Hepatocyte (in vitro differentiated cells): ENCODE measurements at regions not wholly inside any gene's neighbourhood (a gene's known extent, or its start where the extent isn't known, plus 50 kb on each side); places are given as distances from the start of the nearest gene placed in this dataset.

ENCODE experiments used
- DNase-seq: peaks from one replicate; pipeline ENCODE4 v3.0.0-alpha.2; 2016; ENCODE audit warnings: low spot score
- H2AFZ ChIP-seq: fragments of 200-600 bp; sonication (generic); 2 replicates; pipeline ENCODE4 v1.6.0; 2016; ENCODE audit warnings: antibody characterized with exemption, mild to moderate bottlenecking
- H3K27ac ChIP-seq: fragments of 200-600 bp; sonication (generic); 2 replicates; pipeline ENCODE4 v1.5.1; 2016; ENCODE audit warnings: mild to moderate bottlenecking
- H3K27me3 ChIP-seq: fragments of 200-600 bp; sonication (generic); 2 replicates; pipeline ENCODE4 v1.6.1; 2016
- H3K36me3 ChIP-seq: fragments of 200-600 bp; sonication (generic); replicated peaks from 2 replicates; pipeline ENCODE4 v1.5.1; 2016; ENCODE audit warnings: low read depth; ENCODE audit not compliant: insufficient read depth
- H3K4me1 ChIP-seq: fragments of 200-600 bp; sonication (generic); 2 replicates; pipeline ENCODE4 v1.5.1; 2016; ENCODE audit warnings: mild to moderate bottlenecking, moderate library complexity; ENCODE audit not compliant: insufficient read depth
- H3K4me2 ChIP-seq: fragments of 200-600 bp; sonication (generic); 2 replicates; pipeline ENCODE4 v1.6.0; 2016
- H3K4me3 ChIP-seq: fragments of 200-600 bp; sonication (generic); 2 replicates; pipeline ENCODE4 v1.5.1; 2016; ENCODE audit warnings: mild to moderate bottlenecking
- H3K79me2 ChIP-seq: fragments of 200-600 bp; sonication (generic); 2 replicates; pipeline ENCODE4 v1.6.0; 2017; ENCODE audit warnings: mild to moderate bottlenecking
- H3K9me2 ChIP-seq: fragments of 200-600 bp; sonication (generic); replicated peaks from 2 replicates; pipeline ENCODE4 v1.6.0; 2017; ENCODE audit warnings: mild to moderate bottlenecking; ENCODE audit not compliant: insufficient read depth
- H3K9me3 ChIP-seq: fragments of 200-600 bp; sonication (generic); 2 replicates; pipeline ENCODE4 v1.5.1; 2016; ENCODE audit warnings: low read depth, mild to moderate bottlenecking
- H4K20me1 ChIP-seq: fragments of 200-600 bp; sonication (generic); 2 replicates; pipeline ENCODE4 v1.6.0; 2016; ENCODE audit warnings: mild to moderate bottlenecking; ENCODE audit not compliant: insufficient read depth, poor library complexity, severe bottlenecking
- CTCF ChIP-seq: fragments of 200-600 bp; sonication (generic); IDR thresholded peaks from 2 replicates; pipeline ENCODE4 v1.5.1; 2016; ENCODE audit warnings: antibody characterized with exemption, mild to moderate bottlenecking; ENCODE audit not compliant: poor library complexity
- EZH2 ChIP-seq: fragments of 200-600 bp; sonication (generic); IDR thresholded peaks from 2 replicates; pipeline ENCODE4 v1.6.1; 2016; ENCODE audit warnings: antibody characterized with exemption, mild to moderate bottlenecking, borderline replicate concordance
- EZH2phosphoT487 ChIP-seq: fragments of 200-600 bp; sonication (generic); IDR thresholded peaks from one replicate; pipeline ENCODE4 v1.6.1; 2018; ENCODE audit warnings: antibody characterized with exemption, mild to moderate bottlenecking, low read depth, moderate library complexity; ENCODE audit not compliant: unreplicated experiment, severe bottlenecking
- WGBS: methylation state at CpG from one replicate; pipeline ENCODE4 v1.1.6; 2016; ENCODE audit warnings: low lambda C conversion rate; ENCODE audit errors: missing lambda C conversion rate; 5-methylcytosine and 5-hydroxymethylcytosine counted together

GRCh38 chr6:87784690-87785089 is 82.7 kb upstream of the AKIRIN2 start:
- no peak for DNase-seq
- no peak overlapping the region for H2AFZ ChIP-seq
- H3K9me3 ChIP-seq = no peaks in the 10 kb centered on the region
- no peak overlapping the region for H3K4me2 ChIP-seq
- H3K9me2 ChIP-seq = no peaks in the 10 kb centered on the region
- TF ChIP-seq EZH2 (no peak), CTCF (no peak), EZH2phosphoT487 (no peak)
- 49% methylated on average over 2 of the region's 2 CpGs for WGBS
- no peaks in the 10 kb centered on the region for H3K27me3 ChIP-seq
- H4K20me1 ChIP-seq = no peaks in the 10 kb centered on the region
- no peaks in the 10 kb centered on the region for H3K79me2 ChIP-seq
- no peak overlapping the region for H3K27ac ChIP-seq
- H3K36me3 ChIP-seq = no peaks in the 10 kb centered on the region
- H3K4me1 ChIP-seq = peaks cover 12% of the 10 kb centered on the region
- H3K4me3 ChIP-seq = no peak overlapping the region

GRCh38 chr6:87784051-87784450 is 82.0 kb upstream of the AKIRIN2 start:
- Histone ChIP-seq H3K9me2 (no peaks in the 10 kb centered on the region), H2AFZ (no peak overlapping the region), H3K4me2 (no peak overlapping the region), H4K20me1 (no peaks in the 10 kb centered on the region), H3K27ac (peak overlapping the region; percentile 31), H3K4me1 (peaks cover 7% of the 10 kb centered on the region), H3K36me3 (no peaks in the 10 kb centered on the region), H3K79me2 (no peaks in the 10 kb centered on the region), H3K4me3 (no peak overlapping the region), H3K9me3 (no peaks in the 10 kb centered on the region), H3K27me3 (no peaks in the 10 kb centered on the region)
- TF ChIP-seq EZH2phosphoT487 (no peak), CTCF (no peak), EZH2 (no peak)
- DNase-seq = no peak

- WGBS = 93% methylated on average over 2 of the region's 2 CpGs
- Histone ChIP-seq H2AFZ (no peak overlapping the region), H3K27me3 (no peaks in the 10 kb centered on the region), H3K79me2 (no peaks in the 10 kb centered on the region), H3K9me3 (no peaks in the 10 kb centered on the region), H3K36me3 (no peaks in the 10 kb centered on the region), H3K27ac (no peak overlapping the region), H3K4me2 (no peak overlapping the region), H3K4me3 (no peak overlapping the region), H4K20me1 (no peaks in the 10 kb centered on the region), H3K9me2 (no peaks in the 10 kb centered on the region), H3K4me1 (peaks cover under 1% of the 10 kb centered on the region)
- TF ChIP-seq EZH2phosphoT487 = no peak
- no peak for TF ChIP-seq EZH2
- TF ChIP-seq CTCF = no peak
- no peak for DNase-seq
These were observed 77.5 kb upstream of the AKIRIN2 start for GRCh38 chr6:87779542-87779941.
